ENCODE measurements at regions not wholly inside any gene's neighbourhood (a gene's known extent, or its start where the extent isn't known, plus 50 kb on each side); places are given as distances from the start of the nearest gene placed in this dataset.

DNA sequence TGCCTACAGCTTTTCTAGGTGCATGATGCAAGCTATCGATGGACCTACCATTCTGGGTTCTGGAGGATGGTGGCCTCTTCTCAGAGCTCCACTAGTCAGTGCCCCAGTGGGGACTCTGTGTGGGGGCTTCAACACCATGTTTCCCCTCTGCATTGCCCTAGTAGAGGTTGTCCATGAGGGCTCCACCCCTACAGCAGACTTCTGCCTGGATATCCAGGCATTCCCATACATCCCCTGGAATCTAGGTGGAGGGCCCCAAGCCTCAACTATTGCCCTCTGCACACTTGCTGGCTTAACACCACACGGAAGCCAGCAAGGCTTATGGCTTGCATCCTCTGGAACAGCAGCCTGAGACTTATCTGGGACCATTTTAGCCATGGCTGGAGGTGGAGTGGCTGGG, 1299.9 kb upstream of the MIR17HG start:
- Histone ChIP-seq H3K4me3 (ENCODE audit: low read length) (no peak overlapping the region), H4K20me1 (ENCODE audit: control insufficient read depth, insufficient read depth, low read depth, low read length) (no peaks in the 10 kb centered on the region), H3K36me3 (ENCODE audit: control insufficient read depth, low read length) (no peaks in the 10 kb centered on the region), H3F3A (ENCODE audit: control insufficient read depth, insufficient read depth) (no peaks in the 10 kb centered on the region), H3K9me2 (replicated peaks; ENCODE audit: control insufficient read depth, low read length) (no peaks in the 10 kb centered on the region), H3K9me3 (ENCODE audit: control insufficient read depth, insufficient read depth, low read length) (peaks cover 7% of the 10 kb centered on the region; the same call in 1 of the 2 replicates), H3K79me2 (ENCODE audit: control insufficient read depth, low read length) (no peaks in the 10 kb centered on the region), H3K27ac (ENCODE audit: low read depth, low read length) (no peak overlapping the region), H3K4me1 (ENCODE audit: control insufficient read depth, low read length) (no peaks in the 10 kb centered on the region), H3K27me3 (ENCODE audit: control insufficient read depth, low read length) (no peaks in the 10 kb centered on the region), H3K4me2 (ENCODE audit: low read length) (no peak overlapping the region)
- TF ChIP-seq EZH2phosphoT487 (IDR thresholded peaks at IDR 0.05; ENCODE audit: borderline replicate concordance, low read length) = no peak
- no peak for TF ChIP-seq CTCF (IDR thresholded peaks at IDR 0.05; ENCODE audit: low read depth, low read length, poor library complexity, severe bottlenecking)

- H3K27ac ChIP-seq (ENCODE audit: low read depth, low read length) = no peak overlapping the region
- H3K4me1 ChIP-seq (ENCODE audit: control insufficient read depth, low read length) = no peaks in the 10 kb centered on the region
- no peaks in the 10 kb centered on the region for H4K20me1 ChIP-seq (ENCODE audit: control insufficient read depth, insufficient read depth, low read depth, low read length)
- TF ChIP-seq EZH2phosphoT487 (IDR thresholded peaks at IDR 0.05; ENCODE audit: borderline replicate concordance, low read length) (no peak), CTCF (IDR thresholded peaks at IDR 0.05; ENCODE audit: low read depth, low read length, poor library complexity, severe bottlenecking) (no peak)
- H3K27me3 ChIP-seq (ENCODE audit: control insufficient read depth, low read length) = no peaks in the 10 kb centered on the region
- no peak overlapping the region for H3K4me3 ChIP-seq (ENCODE audit: low read length)
- H3K9me2 ChIP-seq (replicated peaks; ENCODE audit: control insufficient read depth, low read length) = no peaks in the 10 kb centered on the region
- H3F3A ChIP-seq (ENCODE audit: control insufficient read depth, insufficient read depth) = no peaks in the 10 kb centered on the region
- H3K36me3 ChIP-seq (ENCODE audit: control insufficient read depth, low read length) = no peaks in the 10 kb centered on the region
- H3K4me2 ChIP-seq (ENCODE audit: low read length) = no peak overlapping the region
- H3K9me3 ChIP-seq (ENCODE audit: control insufficient read depth, insufficient read depth, low read length) = peaks cover 7% of the 10 kb centered on the region; the same call in 1 of the 2 replicates
- no peaks in the 10 kb centered on the region for H3K79me2 ChIP-seq (ENCODE audit: control insufficient read depth, low read length)
These were observed 1297.4 kb upstream of the MIR17HG start for GRCh38 chr13:90049989-90050671.

DNA sequence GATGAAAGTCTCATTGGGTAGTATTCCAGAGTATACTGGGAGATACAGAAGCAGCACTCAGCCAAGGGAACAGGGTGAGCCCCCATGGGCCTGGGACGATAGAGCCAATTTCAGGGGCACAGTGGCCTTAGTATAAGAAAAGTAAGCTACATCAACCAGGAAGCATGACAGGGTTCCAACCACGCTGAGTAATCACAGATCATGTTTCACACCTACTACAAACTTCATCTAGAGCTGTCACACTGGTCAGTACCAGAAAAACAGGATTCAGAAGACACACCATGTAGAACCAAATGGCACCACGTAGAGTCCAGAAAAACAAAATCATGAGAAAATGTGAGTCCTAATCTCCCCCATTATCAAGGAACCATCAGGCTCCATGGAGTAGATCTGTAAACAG, 1292.4 kb upstream of the MIR17HG start:
- H3K9me3 ChIP-seq (ENCODE audit: control insufficient read depth, insufficient read depth, low read length) = no peaks in the 10 kb centered on the region
- no peaks in the 10 kb centered on the region for H3F3A ChIP-seq (ENCODE audit: control insufficient read depth, insufficient read depth)
- no peak overlapping the region for H3K4me2 ChIP-seq (ENCODE audit: low read length)
- H3K27ac ChIP-seq (ENCODE audit: low read depth, low read length) = no peak overlapping the region
- no peaks in the 10 kb centered on the region for H4K20me1 ChIP-seq (ENCODE audit: control insufficient read depth, insufficient read depth, low read depth, low read length)
- no peaks in the 10 kb centered on the region for H3K27me3 ChIP-seq (ENCODE audit: control insufficient read depth, low read length)
- TF ChIP-seq CTCF (IDR thresholded peaks at IDR 0.05; ENCODE audit: low read depth, low read length, poor library complexity, severe bottlenecking) = no peak
- TF ChIP-seq EZH2phosphoT487 (IDR thresholded peaks at IDR 0.05; ENCODE audit: borderline replicate concordance, low read length) = no peak
- no peaks in the 10 kb centered on the region for H3K9me2 ChIP-seq (replicated peaks; ENCODE audit: control insufficient read depth, low read length)
- H3K4me1 ChIP-seq (ENCODE audit: control insufficient read depth, low read length) = no peaks in the 10 kb centered on the region
- H3K4me3 ChIP-seq (ENCODE audit: low read length) = no peak overlapping the region
- H3K79me2 ChIP-seq (ENCODE audit: control insufficient read depth, low read length) = no peaks in the 10 kb centered on the region
- H3K36me3 ChIP-seq (ENCODE audit: control insufficient read depth, low read length) = no peaks in the 10 kb centered on the region
